Mucosa of descending colon (tissue), 3 donors: ENCODE measurements at regions not wholly inside any gene's neighbourhood (a gene's known extent, or its start where the extent isn't known, plus 50 kb on each side); places are given as distances from the start of the nearest gene placed in this dataset.

Experiments
- ATAC-seq: fragments of 200-7000 bp; cut with Tn5 transposase; one replicate; pipeline ENCODE4 v1.9.1; 2020; ENCODE audit warnings: mild to moderate bottlenecking, moderate library complexity
- DNase-seq, 3 donors: peaks; one replicate each; pipeline ENCODE4 v3.0.0-alpha.2; 2020
- H3K36me3 ChIP-seq: fragments of 200-600 bp; one replicate; pipeline ENCODE4 v1.8.0; 2021; ENCODE audit warnings: low read depth, mild to moderate bottlenecking
- H3K4me1 ChIP-seq: fragments of 200-600 bp; one replicate; pipeline ENCODE4 v1.8.0; 2021; ENCODE audit warnings: low read depth, mild to moderate bottlenecking
- H3K4me3 ChIP-seq: fragments of 200-600 bp; one replicate; pipeline ENCODE4 v1.8.0; 2021; ENCODE audit warnings: mild to moderate bottlenecking
- H3K9me3 ChIP-seq: fragments of 200-600 bp; one replicate; pipeline ENCODE4 v1.8.0; 2021; ENCODE audit warnings: mild to moderate bottlenecking
- intact Hi-C, 2 donors: fragments of 100-400 bp; cut with DNase I in 1 of 2; cut with micrococcal nuclease in 1 of 2; formaldehyde crosslinking; loops; one replicate each; pipeline versions ENCODE4 v1.11.0 to v1.11.1; 2022; cut with DNase I, micrococcal nuclease
- TF ChIP-seq, protein P1 (sequence below): fragments of 200-600 bp; IDR thresholded peaks from one replicate; pipeline ENCODE4 v1.8.0; 2022; ENCODE audit warnings: antibody characterized with exemption, mild to moderate bottlenecking
- donor health status: DM: no; HTN: no; CAD: no; lungs with moderate emphysema.
- donor health status: DM: no; HTN: no; CAD: no.
- donor health status: DM: no; HTN: yes; CAD: no.

DNA sequence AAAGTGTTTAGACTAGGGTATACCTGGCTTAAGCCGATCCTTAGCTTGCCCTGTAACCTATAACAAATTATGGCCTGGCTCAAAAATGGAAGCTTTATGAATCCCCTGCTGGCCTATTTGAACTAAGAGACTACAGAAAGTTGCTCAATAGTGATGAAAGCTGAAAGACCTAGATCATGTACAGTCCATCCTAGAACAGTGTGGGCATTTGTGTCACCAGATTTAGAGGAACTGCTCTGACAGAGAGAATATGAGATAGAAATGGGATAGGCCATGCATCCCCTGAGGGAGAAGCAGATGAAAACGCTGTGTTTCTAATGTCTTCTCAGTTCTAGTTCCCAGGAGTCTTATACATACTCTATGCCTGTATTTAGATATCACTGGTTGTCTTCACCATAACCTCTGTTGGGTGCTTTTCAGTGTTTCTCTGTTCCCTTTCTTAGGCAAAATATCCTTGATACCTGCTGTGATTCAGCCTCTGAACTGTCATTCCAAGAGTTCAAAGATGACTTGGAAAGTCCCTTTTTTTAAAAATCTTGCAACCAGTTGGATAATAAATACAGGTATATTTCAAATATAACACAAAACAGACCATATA lies 246.9 kb upstream of the SLC39A10 start:
- intact Hi-C loops = no loop called here
- no peaks in the 10 kb centered on the region for H3K9me3 ChIP-seq
- H3K36me3 ChIP-seq = no peaks in the 10 kb centered on the region
- H3K4me3 ChIP-seq = no peak overlapping the region
- TF ChIP-seq, protein P1, sequence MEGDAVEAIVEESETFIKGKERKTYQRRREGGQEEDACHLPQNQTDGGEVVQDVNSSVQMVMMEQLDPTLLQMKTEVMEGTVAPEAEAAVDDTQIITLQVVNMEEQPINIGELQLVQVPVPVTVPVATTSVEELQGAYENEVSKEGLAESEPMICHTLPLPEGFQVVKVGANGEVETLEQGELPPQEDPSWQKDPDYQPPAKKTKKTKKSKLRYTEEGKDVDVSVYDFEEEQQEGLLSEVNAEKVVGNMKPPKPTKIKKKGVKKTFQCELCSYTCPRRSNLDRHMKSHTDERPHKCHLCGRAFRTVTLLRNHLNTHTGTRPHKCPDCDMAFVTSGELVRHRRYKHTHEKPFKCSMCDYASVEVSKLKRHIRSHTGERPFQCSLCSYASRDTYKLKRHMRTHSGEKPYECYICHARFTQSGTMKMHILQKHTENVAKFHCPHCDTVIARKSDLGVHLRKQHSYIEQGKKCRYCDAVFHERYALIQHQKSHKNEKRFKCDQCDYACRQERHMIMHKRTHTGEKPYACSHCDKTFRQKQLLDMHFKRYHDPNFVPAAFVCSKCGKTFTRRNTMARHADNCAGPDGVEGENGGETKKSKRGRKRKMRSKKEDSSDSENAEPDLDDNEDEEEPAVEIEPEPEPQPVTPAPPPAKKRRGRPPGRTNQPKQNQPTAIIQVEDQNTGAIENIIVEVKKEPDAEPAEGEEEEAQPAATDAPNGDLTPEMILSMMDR = no peak
- H3K4me1 ChIP-seq = no peaks in the 10 kb centered on the region
- DNase-seq (no peak), ATAC-seq (no peak)

DNA sequence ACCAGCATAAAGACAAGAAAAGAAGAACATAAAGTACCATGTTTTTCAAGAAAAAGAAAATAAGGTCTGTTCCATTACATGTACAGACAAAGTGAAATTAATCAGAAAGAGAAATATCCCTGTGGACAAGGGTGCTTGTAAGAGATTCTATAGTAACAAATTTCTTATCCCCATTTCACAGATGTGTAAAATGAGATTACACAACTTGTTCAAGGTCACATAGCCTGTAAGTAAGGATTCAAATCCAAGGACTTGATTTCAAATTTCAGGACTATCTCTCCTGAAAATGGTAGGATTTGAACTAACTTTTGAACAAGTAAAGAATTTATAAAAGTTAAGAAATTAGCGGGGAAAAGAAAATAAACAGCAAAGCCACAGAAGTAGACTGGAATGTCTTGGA lies 248.2 kb upstream of the SLC39A10 start:
- DNase-seq = no peak
- intact Hi-C loops = no loop called here
- Histone ChIP-seq H3K4me3 (no peak overlapping the region), H3K4me1 (no peaks in the 10 kb centered on the region), H3K9me3 (no peaks in the 10 kb centered on the region), H3K36me3 (no peaks in the 10 kb centered on the region)
- ATAC-seq = no peak
- TF ChIP-seq, protein P1 = no peak

DNA sequence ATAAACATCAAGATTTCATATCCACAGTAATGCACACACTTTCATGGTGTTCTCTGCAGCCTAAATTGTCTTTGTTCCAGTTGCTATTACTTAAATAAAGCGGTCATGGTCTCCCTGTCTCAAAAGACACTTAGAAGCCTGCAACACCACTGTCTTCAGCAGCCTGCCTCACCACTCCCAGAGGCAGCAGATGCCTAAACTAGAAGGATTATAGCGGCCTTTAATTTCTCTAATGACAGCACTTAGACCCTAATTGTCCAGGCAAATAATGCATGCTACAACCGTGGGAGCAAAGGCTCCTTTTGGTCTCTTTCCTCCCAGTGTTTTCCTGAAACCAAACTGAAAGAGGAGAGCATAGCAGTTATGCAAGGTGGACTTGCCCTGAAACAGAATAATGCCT lies 248.8 kb upstream of the SLC39A10 start:
- DNase-seq (no peak), ATAC-seq (no peak)
- no peak overlapping the region for H3K4me3 ChIP-seq
- no peaks in the 10 kb centered on the region for H3K9me3 ChIP-seq
- H3K36me3 ChIP-seq = no peaks in the 10 kb centered on the region
- TF ChIP-seq, protein P1 = no peak
- intact Hi-C loops = no loop called here
- H3K4me1 ChIP-seq = no peaks in the 10 kb centered on the region

DNA sequence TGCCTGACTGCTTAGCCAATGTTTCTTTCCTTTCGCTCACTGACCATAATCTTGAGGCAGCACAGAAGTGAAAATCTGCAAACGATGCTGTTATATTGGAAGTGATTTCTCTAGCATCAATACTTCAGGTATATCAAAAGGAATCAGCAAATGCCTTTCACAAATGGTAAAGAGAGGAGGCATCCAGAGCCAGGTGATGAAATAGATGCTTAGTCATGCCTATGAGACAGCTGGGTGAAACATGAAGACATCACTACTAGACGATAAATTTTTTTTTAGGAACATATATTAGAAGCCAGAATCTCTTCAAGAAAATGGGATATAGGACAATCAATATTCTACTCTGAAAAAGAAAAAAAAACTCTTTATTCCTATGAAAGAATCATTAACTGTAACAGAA lies 249.2 kb upstream of the SLC39A10 start:
- Histone ChIP-seq H3K9me3 (no peaks in the 10 kb centered on the region), H3K36me3 (no peaks in the 10 kb centered on the region), H3K4me1 (no peaks in the 10 kb centered on the region), H3K4me3 (no peak overlapping the region)
- DNase-seq = no peak
- TF ChIP-seq, protein P1 = no peak
- ATAC-seq = no peak
- intact Hi-C loops = no loop called here

DNA sequence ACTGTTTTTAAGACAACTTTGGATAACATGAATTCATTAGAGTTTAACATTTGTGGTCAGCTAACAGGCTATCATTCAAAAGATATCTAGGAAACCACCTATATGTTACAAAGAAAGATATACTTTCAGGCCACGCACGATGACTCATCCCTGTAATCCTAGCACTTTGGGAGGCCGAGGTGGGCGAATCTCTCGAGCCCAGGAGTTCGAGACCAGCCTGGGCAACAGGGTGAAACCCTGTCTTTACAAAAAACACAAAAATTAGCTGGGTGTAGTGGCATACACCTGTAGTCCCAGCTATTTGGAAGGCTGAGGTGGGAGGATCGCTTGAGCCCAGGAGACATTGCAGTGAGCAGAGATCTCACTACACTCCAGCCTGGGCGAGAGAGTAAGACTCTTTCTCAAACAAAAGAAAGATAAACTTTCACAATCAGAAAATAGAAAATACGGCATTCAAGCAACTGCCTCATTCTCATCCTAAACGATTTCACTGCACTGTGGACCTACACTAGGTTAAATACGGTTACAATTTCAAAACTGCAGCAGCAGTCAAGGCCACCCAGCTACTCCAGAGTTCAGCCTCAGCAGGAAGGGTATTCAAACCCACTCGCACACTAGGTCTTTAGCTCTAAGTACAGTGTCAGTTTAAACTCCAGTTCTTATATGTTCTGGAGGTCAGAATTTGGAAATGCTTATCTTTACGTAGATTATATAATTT lies 250.0 kb upstream of the SLC39A10 start:
- H3K4me1 ChIP-seq = no peaks in the 10 kb centered on the region
- DNase-seq (no peak), ATAC-seq (no peak)
- H3K4me3 ChIP-seq = no peak overlapping the region
- intact Hi-C loops = no loop called here
- no peaks in the 10 kb centered on the region for H3K9me3 ChIP-seq
- no peaks in the 10 kb centered on the region for H3K36me3 ChIP-seq
- TF ChIP-seq, protein P1 = no peak
